ENCODE measurements at regions not wholly inside any gene's neighbourhood (a gene's known extent, or its start where the extent isn't known, plus 50 kb on each side); places are given as distances from the start of the nearest gene placed in this dataset.

DNA sequence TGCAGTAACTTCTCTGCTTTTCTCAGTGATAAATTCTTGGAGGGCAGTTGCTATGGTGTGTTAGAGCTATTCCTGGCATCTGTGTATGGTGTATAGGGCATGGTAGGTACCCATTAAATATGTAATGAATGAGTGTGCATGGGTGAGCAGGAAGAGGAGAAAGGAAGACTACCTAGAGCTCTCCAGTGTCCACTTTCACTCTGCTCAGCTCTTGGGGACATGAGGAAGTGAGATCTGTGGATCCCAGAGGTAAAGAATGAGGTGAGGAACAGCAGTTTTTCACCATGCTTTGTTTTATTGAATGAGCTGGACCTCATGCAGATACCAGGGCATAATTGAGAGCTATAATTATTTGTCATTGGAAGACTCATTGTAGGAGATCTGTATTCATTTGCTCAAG lies 444.8 kb upstream of the RGS6 start:
- peaks cover 11% of the 10 kb centered on the region for H3K36me3 Mint-ChIP-seq (ENCODE audit: low read depth)
- H3K27ac Mint-ChIP-seq: peak overlapping the region; percentile 49 to 82 (median 72)
- peaks cover 51% of the 10 kb centered on the region for H3K4me1 Mint-ChIP-seq

DNA sequence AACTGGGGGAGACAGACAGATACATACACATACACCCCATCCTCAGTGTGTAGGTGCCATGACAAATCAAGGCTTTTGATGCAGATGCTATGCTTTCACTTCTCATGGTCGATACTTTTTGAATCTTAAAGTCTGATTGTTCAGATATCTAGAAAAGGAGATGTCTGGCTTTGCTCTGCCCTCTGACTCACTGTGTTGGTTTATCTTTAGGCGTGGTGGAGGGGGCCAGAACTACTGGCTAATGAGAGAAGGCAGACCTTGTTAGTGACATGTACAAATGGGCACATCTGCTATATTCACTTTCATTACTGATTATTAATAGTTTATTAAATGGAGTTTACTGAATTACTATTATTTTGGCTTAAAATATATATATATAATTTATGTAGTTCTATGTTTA lies 444.3 kb upstream of the RGS6 start:
- H3K27me3 Mint-ChIP-seq (ENCODE audit: low read depth): no peaks in the 10 kb centered on the region
- H3K36me3 Mint-ChIP-seq (ENCODE audit: low read depth): peaks cover 11% of the 10 kb centered on the region
- TF ChIP-seq, protein P1, sequence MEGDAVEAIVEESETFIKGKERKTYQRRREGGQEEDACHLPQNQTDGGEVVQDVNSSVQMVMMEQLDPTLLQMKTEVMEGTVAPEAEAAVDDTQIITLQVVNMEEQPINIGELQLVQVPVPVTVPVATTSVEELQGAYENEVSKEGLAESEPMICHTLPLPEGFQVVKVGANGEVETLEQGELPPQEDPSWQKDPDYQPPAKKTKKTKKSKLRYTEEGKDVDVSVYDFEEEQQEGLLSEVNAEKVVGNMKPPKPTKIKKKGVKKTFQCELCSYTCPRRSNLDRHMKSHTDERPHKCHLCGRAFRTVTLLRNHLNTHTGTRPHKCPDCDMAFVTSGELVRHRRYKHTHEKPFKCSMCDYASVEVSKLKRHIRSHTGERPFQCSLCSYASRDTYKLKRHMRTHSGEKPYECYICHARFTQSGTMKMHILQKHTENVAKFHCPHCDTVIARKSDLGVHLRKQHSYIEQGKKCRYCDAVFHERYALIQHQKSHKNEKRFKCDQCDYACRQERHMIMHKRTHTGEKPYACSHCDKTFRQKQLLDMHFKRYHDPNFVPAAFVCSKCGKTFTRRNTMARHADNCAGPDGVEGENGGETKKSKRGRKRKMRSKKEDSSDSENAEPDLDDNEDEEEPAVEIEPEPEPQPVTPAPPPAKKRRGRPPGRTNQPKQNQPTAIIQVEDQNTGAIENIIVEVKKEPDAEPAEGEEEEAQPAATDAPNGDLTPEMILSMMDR (IDR thresholded peaks at IDR 0.05; ENCODE audit: unreplicated experiment in 3 of 3): no peak
- peaks cover 46% of the 10 kb centered on the region for H3K4me1 Mint-ChIP-seq
- H3K4me3 Mint-ChIP-seq: no peak overlapping the region
- peak overlapping the region in 2 of 3 experiments; percentile 72 to 82 for H3K27ac Mint-ChIP-seq
- H3K9me3 Mint-ChIP-seq: no peaks in the 10 kb centered on the region

More for the DNA sequence above, 444.8 kb upstream of the RGS6 start:
- H3K27me3 Mint-ChIP-seq (ENCODE audit: low read depth): no peaks in the 10 kb centered on the region
- TF ChIP-seq, protein P1 (IDR thresholded peaks at IDR 0.05; ENCODE audit: unreplicated experiment in 3 of 3): no peak
- peak overlapping the region in 1 of 3 experiments; percentile 22 for H3K4me3 Mint-ChIP-seq
- H3K9me3 Mint-ChIP-seq: no peaks in the 10 kb centered on the region

DNA sequence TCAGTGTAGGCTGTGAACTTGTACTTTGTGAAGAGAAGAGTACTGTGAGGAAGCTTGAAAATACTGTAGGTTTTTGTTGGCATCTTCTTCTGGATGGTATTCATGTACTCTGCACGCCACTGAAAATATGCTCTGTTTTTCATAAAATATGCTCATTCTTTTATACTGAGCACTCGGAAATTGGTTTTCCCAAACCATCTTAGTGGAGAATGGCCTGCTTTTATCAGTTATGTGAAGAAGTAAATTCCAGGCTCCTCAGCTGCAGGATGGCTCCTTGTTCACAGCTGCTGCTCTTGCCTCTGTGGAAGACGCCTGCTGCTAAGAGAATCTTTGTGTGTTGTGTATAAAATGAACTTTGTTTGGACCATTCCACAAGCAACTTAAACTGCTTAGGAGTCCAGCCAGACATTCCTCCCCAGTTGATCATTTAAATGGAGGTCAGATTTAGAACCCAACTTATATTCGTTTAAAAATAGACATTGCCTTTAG lies 443.5 kb upstream of the RGS6 start:
- peaks cover 38% of the 10 kb centered on the region for H3K4me1 Mint-ChIP-seq
- no peaks in the 10 kb centered on the region for H3K27me3 Mint-ChIP-seq (ENCODE audit: low read depth)
- no peak overlapping the region for H3K4me3 Mint-ChIP-seq
- H3K27ac Mint-ChIP-seq: peak overlapping the region; percentile 9 to 81 (median 78)
- peaks cover 11% of the 10 kb centered on the region for H3K36me3 Mint-ChIP-seq (ENCODE audit: low read depth)
- TF ChIP-seq, protein P1 (IDR thresholded peaks at IDR 0.05; ENCODE audit: unreplicated experiment in 3 of 3): no peak
- H3K9me3 Mint-ChIP-seq: no peaks in the 10 kb centered on the region

DNA sequence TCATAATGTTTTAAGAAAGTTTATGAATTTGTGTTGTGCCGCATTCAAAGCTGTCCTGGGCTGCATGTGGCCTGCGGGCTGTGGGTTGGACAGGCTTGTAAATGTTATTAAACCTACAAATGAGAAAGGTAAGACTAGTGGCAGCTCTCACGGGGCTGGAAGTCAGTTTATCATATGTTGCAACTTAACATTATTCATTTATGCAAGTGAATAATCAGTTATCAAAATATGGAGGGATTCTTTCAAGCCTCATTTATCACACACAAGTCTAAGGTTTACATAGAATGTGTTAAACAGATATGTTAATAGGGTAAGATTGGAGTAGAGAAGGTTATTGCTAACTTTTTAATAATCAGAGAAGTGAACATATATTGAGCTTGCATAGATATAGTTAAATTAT lies 442.5 kb upstream of the RGS6 start:
- Mint-ChIP-seq H3K27me3 (ENCODE audit: low read depth) (no peaks in the 10 kb centered on the region), H3K9me3 (peaks cover 2% of the 10 kb centered on the region), H3K27ac (peak overlapping the region in 2 of 3 experiments; percentile 17 to 78), H3K36me3 (ENCODE audit: low read depth) (peaks cover 14% of the 10 kb centered on the region), H3K4me3 (no peak overlapping the region), H3K4me1 (peaks cover 36% of the 10 kb centered on the region)
- TF ChIP-seq, protein P1 (IDR thresholded peaks at IDR 0.05; ENCODE audit: unreplicated experiment in 3 of 3): no peak

DNA sequence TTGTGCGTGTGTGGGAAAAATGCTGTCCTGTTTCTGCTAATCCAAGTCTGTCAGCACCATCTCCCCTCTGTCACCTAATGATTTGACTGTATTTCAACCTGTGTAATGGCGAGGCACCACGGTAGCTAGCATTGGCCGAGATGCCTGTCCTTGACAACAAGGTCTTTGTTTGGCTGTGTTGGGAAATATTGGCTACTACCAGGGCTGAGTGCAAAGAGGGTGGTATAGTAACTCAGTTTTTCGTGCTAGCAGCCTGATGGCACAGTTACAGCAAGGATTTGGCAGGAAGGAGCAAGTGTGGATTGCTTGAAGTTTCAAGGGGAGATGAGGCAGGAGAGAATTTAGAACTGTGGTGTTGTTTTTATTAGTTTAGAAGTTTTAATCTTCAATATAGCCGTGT lies 440.3 kb upstream of the RGS6 start:
- TF ChIP-seq, protein P1 (IDR thresholded peaks at IDR 0.05; ENCODE audit: unreplicated experiment in 3 of 3): no peak
- no peak overlapping the region for H3K4me3 Mint-ChIP-seq
- H3K27me3 Mint-ChIP-seq (ENCODE audit: low read depth): no peaks in the 10 kb centered on the region
- peaks cover 9% of the 10 kb centered on the region for H3K9me3 Mint-ChIP-seq
- peaks cover 19% of the 10 kb centered on the region for H3K36me3 Mint-ChIP-seq (ENCODE audit: low read depth)
- H3K27ac Mint-ChIP-seq: peak overlapping the region; percentile 9 to 23 (median 13)
- peaks cover 25% of the 10 kb centered on the region for H3K4me1 Mint-ChIP-seq

DNA sequence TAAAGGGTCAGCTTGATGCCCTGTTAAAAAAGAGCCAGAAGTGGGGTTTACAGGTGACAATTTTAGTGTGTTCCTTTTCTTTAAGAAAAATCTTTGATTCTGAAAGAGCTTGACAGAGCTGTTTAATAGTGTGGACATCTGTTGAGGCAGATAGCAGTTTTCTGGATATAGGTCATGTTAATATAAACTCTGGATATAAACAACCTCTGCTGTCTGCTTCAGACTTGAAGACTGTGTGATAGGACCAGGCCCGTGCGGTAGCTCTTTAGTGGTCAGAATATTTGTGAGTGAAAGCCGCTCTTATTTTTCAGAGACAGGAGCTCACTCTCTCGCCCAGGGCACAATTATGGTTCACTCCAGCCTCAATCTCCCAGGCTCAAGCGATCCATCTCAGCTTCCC lies 439.9 kb upstream of the RGS6 start:
- Mint-ChIP-seq H3K27ac (peak overlapping the region; percentile 9 to 23 (median 13)), H3K27me3 (ENCODE audit: low read depth) (no peaks in the 10 kb centered on the region), H3K9me3 (peaks cover 10% of the 10 kb centered on the region), H3K36me3 (ENCODE audit: low read depth) (peaks cover 17% of the 10 kb centered on the region), H3K4me1 (peaks cover 21% of the 10 kb centered on the region), H3K4me3 (no peak overlapping the region)
- TF ChIP-seq, protein P1 (IDR thresholded peaks at IDR 0.05; ENCODE audit: unreplicated experiment in 3 of 3): no peak
